OCI-LY7 (cell line): ENCODE measurements at regions not wholly inside any gene's neighbourhood (a gene's known extent, or its start where the extent isn't known, plus 50 kb on each side); places are given as distances from the start of the nearest gene placed in this dataset.

Experiments
- BruUV-seq: library from RNA; stranded (reverse); fragments of 400-500 nt; replicated peaks from 2 replicates; lab custom pipeline; 2021; lab: Mats Ljungman, UMichigan
- CTCF ChIA-PET: fragments of 300-600 bp; sonication (Branson Sonifier 250); formaldehyde crosslinking; loops from one replicate; lab custom pipeline; 2022; ENCODE audit warnings: antibody characterized with exemption; ENCODE audit not compliant: unreplicated experiment; lab: Charles Lee
- POLR2A ChIA-PET: fragments of 300-600 bp; sonication (Branson Sonifier 250); formaldehyde crosslinking; loops from one replicate; lab custom pipeline; 2022; ENCODE audit warnings: antibody characterized with exemption; lab: Charles Lee
- DNase-seq: peaks from one replicate; pipeline ENCODE4 v3.0.0-alpha.2; 2015; ENCODE audit warnings: low spot score
- H2AFZ ChIP-seq: fragments of 200-600 bp; sonication (generic), shearing (Covaris generic); 2 replicates; pipeline ENCODE4 v1.6.1; 2014; ENCODE audit warnings: mild to moderate bottlenecking, antibody characterized with exemption, low read length, moderate library complexity
- H3K27ac ChIP-seq: fragments of 200-600 bp; sonication (generic); 2 replicates; pipeline ENCODE4 v1.5.1; 2014; ENCODE audit warnings: mixed run types, low read depth, mild to moderate bottlenecking, moderate library complexity, low read length, inconsistent platforms; ENCODE audit not compliant: poor library complexity, severe bottlenecking
- H3K36me3 ChIP-seq: fragments of 200-600 bp; sonication (generic); 2 replicates; pipeline ENCODE4 v1.6.1; 2014; ENCODE audit warnings: mild to moderate bottlenecking, antibody characterized with exemption, low read length, moderate library complexity, mixed read lengths; ENCODE audit not compliant: insufficient read depth
- H3K4me1 ChIP-seq: fragments of 200-600 bp; sonication (generic); 2 replicates; pipeline ENCODE4 v1.5.1; 2014; ENCODE audit warnings: mild to moderate bottlenecking, low read length; ENCODE audit not compliant: insufficient read depth, poor library complexity, severe bottlenecking
- H3K4me2 ChIP-seq: fragments of 200-600 bp; sonication (generic); 2 replicates; pipeline ENCODE4 v1.6.1; 2014; ENCODE audit warnings: mild to moderate bottlenecking, low read length
- H3K4me3 ChIP-seq: fragments of 200-600 bp; sonication (generic); 2 replicates; pipeline ENCODE4 v1.5.1; 2014; ENCODE audit warnings: mild to moderate bottlenecking, low read depth, low read length; ENCODE audit not compliant: poor library complexity, severe bottlenecking
- H3K79me2 ChIP-seq: fragments of 200-600 bp; sonication (generic); 2 replicates; pipeline ENCODE4 v1.6.1; 2016; ENCODE audit warnings: low read depth, mild to moderate bottlenecking, low read length, moderate library complexity, mixed read lengths; ENCODE audit not compliant: insufficient read depth
- H3K9me2 ChIP-seq: fragments of 200-600 bp; sonication (generic); 2 replicates; pipeline ENCODE4 v1.6.1; 2016; ENCODE audit warnings: mild to moderate bottlenecking, low read length, mixed read lengths; ENCODE audit not compliant: insufficient read depth
- H3K9me3 ChIP-seq: fragments of 200-600 bp; sonication (generic); 2 replicates; pipeline ENCODE4 v1.6.1; 2014; ENCODE audit warnings: mild to moderate bottlenecking, mixed run types, low read length, mixed read lengths
- H4K20me1 ChIP-seq: fragments of 200-600 bp; sonication (generic); 2 replicates; pipeline ENCODE4 v1.6.1; 2014; ENCODE audit warnings: mild to moderate bottlenecking, antibody characterized with exemption, low read length, moderate library complexity, mixed read lengths; ENCODE audit not compliant: insufficient read depth
- CTCF ChIP-seq: fragments of 200-600 bp; sonication (generic); conservative IDR thresholded peaks from 2 replicates; pipeline ENCODE4 v1.5.1; 2014; ENCODE audit warnings: mild to moderate bottlenecking, antibody characterized with exemption, low read length, moderate library complexity, mixed read lengths
- EZH2phosphoT487 ChIP-seq: fragments of 200-600 bp; sonication (generic); IDR thresholded peaks from 2 replicates; pipeline ENCODE4 v1.6.1; 2018; ENCODE audit warnings: low read depth, borderline replicate concordance, mild to moderate bottlenecking, mixed run types, antibody characterized with exemption, low read length, moderate library complexity, mixed read lengths
- intact Hi-C: fragments of 100-400 bp; cut with micrococcal nuclease; formaldehyde crosslinking; loops from one replicate; pipeline ENCODE4 v1.10.0; 2022; ENCODE audit not compliant: unreplicated experiment

GRCh38 chr12:111055181-111055880 lies 135.0 kb upstream of the MYL2 start:
- TF ChIP-seq CTCF (no peak), EZH2phosphoT487 (no peak)
- no TSS peak for BruUV-seq
- Histone ChIP-seq H3K4me1 (peaks cover 27% of the 10 kb centered on the region), H3K79me2 (no peaks in the 10 kb centered on the region), H4K20me1 (no peaks in the 10 kb centered on the region), H3K27ac (no peak overlapping the region), H3K36me3 (no peaks in the 10 kb centered on the region), H3K9me3 (0 out of 2 replicates have a peak, but pooled peaks cover 4% of the 10 kb centered on the region), H2AFZ (no peak overlapping the region), H3K4me2 (no peak overlapping the region), H3K4me3 (no peak overlapping the region), H3K9me2 (no peaks in the 10 kb centered on the region)
- intact Hi-C loops, result no loop called here
- ChIA-PET POLR2A (interaction anchor here (0.7 kb wide), 1 partner anchor 11 kb away, joined by 3 read pairs; no protein-coding TSS in a partner anchor), CTCF (no interaction called here)
- no peak for DNase-seq

- BruUV-seq, result no TSS peak
- H3K9me3 ChIP-seq, result 0 out of 2 replicates have a peak, but pooled peaks cover 4% of the 10 kb centered on the region
- H3K9me2 ChIP-seq, result no peaks in the 10 kb centered on the region
- no peaks in the 10 kb centered on the region for H3K79me2 ChIP-seq
- no peak for DNase-seq
- ChIA-PET POLR2A (interaction anchor here (0.5 kb wide), 1 partner anchor 92 kb away, joined by 3 read pairs; no protein-coding TSS in a partner anchor), CTCF (no interaction called here)
- no peaks in the 10 kb centered on the region for H3K36me3 ChIP-seq
- no peaks in the 10 kb centered on the region for H3K4me1 ChIP-seq
- H2AFZ ChIP-seq, result no peak overlapping the region
- H3K4me2 ChIP-seq, result no peak overlapping the region
- no peaks in the 10 kb centered on the region for H4K20me1 ChIP-seq
- intact Hi-C loops, result no loop called here
- H3K27ac ChIP-seq, result no peak overlapping the region
- TF ChIP-seq EZH2phosphoT487, result no peak
- TF ChIP-seq CTCF, result no peak
- H3K4me3 ChIP-seq, result no peak overlapping the region
These were observed 128.6 kb upstream of the MYL2 start for GRCh38 chr12:111048991-111049390.

GRCh38 chr12:111046896-111047295 lies 126.5 kb upstream of the MYL2 start:
- no peaks in the 10 kb centered on the region for H3K4me1 ChIP-seq
- H3K9me2 ChIP-seq, result no peaks in the 10 kb centered on the region
- H3K79me2 ChIP-seq, result no peaks in the 10 kb centered on the region
- no peaks in the 10 kb centered on the region for H3K36me3 ChIP-seq
- H3K4me3 ChIP-seq, result no peak overlapping the region
- no peak overlapping the region for H3K4me2 ChIP-seq
- no peak for DNase-seq
- no TSS peak for BruUV-seq
- no peak overlapping the region for H3K27ac ChIP-seq
- no peak overlapping the region for H2AFZ ChIP-seq
- intact Hi-C loops, result no loop called here
- POLR2A ChIA-PET, result no interaction called here
- CTCF ChIA-PET, result no interaction called here
- TF ChIP-seq EZH2phosphoT487 (no peak), CTCF (no peak)
- H3K9me3 ChIP-seq, result 0 out of 2 replicates have a peak, but pooled peaks cover 4% of the 10 kb centered on the region
- H4K20me1 ChIP-seq, result no peaks in the 10 kb centered on the region
